ENCODE measurements at regions not wholly inside any gene's neighbourhood (a gene's known extent, or its start where the extent isn't known, plus 50 kb on each side); places are given as distances from the start of the nearest gene placed in this dataset.
"Not testable (repeated sequence)": the region's sequence is repeated elsewhere in the genome, so short reads cannot be mapped to it uniquely, and the experiment has no call there.

DNA sequence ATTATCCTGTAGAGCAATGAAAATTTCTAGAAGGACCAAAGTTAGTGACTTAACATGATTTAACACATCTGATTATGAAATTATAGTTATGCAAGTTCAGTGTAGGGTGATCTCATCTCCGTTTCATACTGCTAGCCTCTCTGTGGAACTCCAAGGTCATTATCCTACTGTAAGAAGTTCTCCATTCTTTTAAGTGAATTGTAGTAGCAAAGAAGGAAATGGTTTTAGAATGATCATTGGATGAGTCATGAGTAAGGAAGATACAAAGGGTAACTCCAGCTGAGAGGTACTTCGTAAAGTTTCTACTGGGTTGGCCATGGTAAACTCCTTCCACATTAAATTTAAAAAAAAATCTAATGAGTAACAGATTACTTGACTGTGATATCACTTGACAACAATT is 215.0 kb upstream of the GIMD1 start:
- peaks cover 4 to 15% of the 10 kb centered on the region in 2 donors for H3K4me1 ChIP-seq (ENCODE audit: control insufficient read depth in 2 of 2, insufficient read depth in 2 of 2, low read length in 2 of 2)
- no peak overlapping the region for H3K4me3 ChIP-seq (ENCODE audit: low read length in 2 of 2)
- no peaks in the 10 kb centered on the region for H3K27me3 ChIP-seq (ENCODE audit: control insufficient read depth in 2 of 2, insufficient read depth in 2 of 2, low read length in 2 of 2)
- no peak overlapping the region for H3K9ac ChIP-seq (ENCODE audit: low read depth in 1 of 2, low read length in 2 of 2)
- H3K27ac ChIP-seq (ENCODE audit: low read depth in 2 of 2, low read length in 2 of 2): peak overlapping the region in 1 of 2 donors; percentile 61
- no peaks in the 10 kb centered on the region for H3K36me3 ChIP-seq (ENCODE audit: control insufficient read depth in 2 of 2, insufficient read depth in 2 of 2, low read length in 2 of 2)
- no peaks in the 10 kb centered on the region for H3K9me3 ChIP-seq (ENCODE audit: control insufficient read depth in 2 of 2, low read length in 2 of 2)

DNA sequence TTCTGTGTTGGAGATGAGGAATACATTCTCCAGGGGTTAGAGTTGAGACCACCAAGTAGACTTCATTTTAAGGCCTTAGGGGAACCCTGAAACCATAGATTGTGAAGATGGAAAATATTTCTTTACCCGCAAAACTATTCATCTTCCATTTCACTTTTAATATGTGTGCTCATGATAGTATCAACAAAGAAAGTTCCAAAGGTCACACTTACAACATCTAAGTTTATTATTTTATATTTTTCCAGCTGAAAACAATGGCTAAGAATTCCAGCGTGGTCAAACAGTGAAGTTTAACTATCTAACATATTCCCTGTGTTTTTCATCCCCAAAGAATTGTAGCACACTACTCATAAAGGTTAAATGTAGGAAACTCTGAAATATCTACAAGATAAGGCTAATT is 214.5 kb upstream of the GIMD1 start:
- Histone ChIP-seq H3K36me3 (ENCODE audit: control insufficient read depth in 2 of 2, insufficient read depth in 2 of 2, low read length in 2 of 2) (no peaks in the 10 kb centered on the region), H3K4me3 (ENCODE audit: low read length in 2 of 2) (no peak overlapping the region), H3K4me1 (ENCODE audit: control insufficient read depth in 2 of 2, insufficient read depth in 2 of 2, low read length in 2 of 2) (peaks cover 4 to 15% of the 10 kb centered on the region in 2 donors), H3K9ac (ENCODE audit: low read depth in 1 of 2, low read length in 2 of 2) (no peak overlapping the region), H3K27ac (ENCODE audit: low read depth in 2 of 2, low read length in 2 of 2) (peak overlapping the region in 1 of 2 donors; percentile 61), H3K27me3 (ENCODE audit: control insufficient read depth in 2 of 2, insufficient read depth in 2 of 2, low read length in 2 of 2) (no peaks in the 10 kb centered on the region), H3K9me3 (ENCODE audit: control insufficient read depth in 2 of 2, low read length in 2 of 2) (no peaks in the 10 kb centered on the region)

- no peaks in the 10 kb centered on the region for H3K9me3 ChIP-seq (ENCODE audit: control insufficient read depth in 2 of 2, low read length in 2 of 2)
- H3K4me1 ChIP-seq (ENCODE audit: control insufficient read depth in 2 of 2, insufficient read depth in 2 of 2, low read length in 2 of 2): peaks cover 4 to 12% of the 10 kb centered on the region in 2 donors
- no peak overlapping the region for H3K27ac ChIP-seq (ENCODE audit: low read depth in 2 of 2, low read length in 2 of 2)
- H3K36me3 ChIP-seq (ENCODE audit: control insufficient read depth in 2 of 2, insufficient read depth in 2 of 2, low read length in 2 of 2): no peaks in the 10 kb centered on the region
- no peak overlapping the region for H3K9ac ChIP-seq (ENCODE audit: low read depth in 1 of 2, low read length in 2 of 2)
- no peaks in the 10 kb centered on the region for H3K27me3 ChIP-seq (ENCODE audit: control insufficient read depth in 2 of 2, insufficient read depth in 2 of 2, low read length in 2 of 2)
- no peak overlapping the region for H3K4me3 ChIP-seq (ENCODE audit: low read length in 2 of 2)
Measured at GRCh38 chr4:106582103-106582502, 213.5 kb upstream of the GIMD1 start.

GRCh38 chr4:106579236-106579635 is 210.7 kb upstream of the GIMD1 start:
- H3K9ac ChIP-seq (ENCODE audit: low read depth in 1 of 2, low read length in 2 of 2): no peak overlapping the region
- no peaks in the 10 kb centered on the region for H3K9me3 ChIP-seq (ENCODE audit: control insufficient read depth in 2 of 2, low read length in 2 of 2)
- H3K4me1 ChIP-seq (ENCODE audit: control insufficient read depth in 2 of 2, insufficient read depth in 2 of 2, low read length in 2 of 2): peaks cover 4 to 8% of the 10 kb centered on the region in 2 donors
- no peak overlapping the region for H3K4me3 ChIP-seq (ENCODE audit: low read length in 2 of 2)
- no peaks in the 10 kb centered on the region for H3K27me3 ChIP-seq (ENCODE audit: control insufficient read depth in 2 of 2, insufficient read depth in 2 of 2, low read length in 2 of 2)
- no peaks in the 10 kb centered on the region for H3K36me3 ChIP-seq (ENCODE audit: control insufficient read depth in 2 of 2, insufficient read depth in 2 of 2, low read length in 2 of 2)
- no peak overlapping the region for H3K27ac ChIP-seq (ENCODE audit: low read depth in 2 of 2, low read length in 2 of 2)

- no peak overlapping the region for H3K4me3 ChIP-seq (ENCODE audit: low read length in 2 of 2)
- no peaks in the 10 kb centered on the region for H3K4me1 ChIP-seq (ENCODE audit: control insufficient read depth in 2 of 2, insufficient read depth in 2 of 2, low read length in 2 of 2)
- H3K9ac ChIP-seq (ENCODE audit: low read depth in 1 of 2, low read length in 2 of 2): no peak overlapping the region
- no peaks in the 10 kb centered on the region for H3K9me3 ChIP-seq (ENCODE audit: control insufficient read depth in 2 of 2, low read length in 2 of 2)
- no peaks in the 10 kb centered on the region for H3K36me3 ChIP-seq (ENCODE audit: control insufficient read depth in 2 of 2, insufficient read depth in 2 of 2, low read length in 2 of 2)
- no peak overlapping the region for H3K27ac ChIP-seq (ENCODE audit: low read depth in 2 of 2, low read length in 2 of 2)
- H3K27me3 ChIP-seq (ENCODE audit: control insufficient read depth in 2 of 2, insufficient read depth in 2 of 2, low read length in 2 of 2): no peaks in the 10 kb centered on the region
Measured at GRCh38 chr4:106569146-106570031, 200.8 kb upstream of the GIMD1 start.

GRCh38 chr4:106565727-106566126 is 197.1 kb upstream of the GIMD1 start:
- no peak overlapping the region for H3K9ac ChIP-seq (ENCODE audit: low read depth in 1 of 2, low read length in 2 of 2)
- no peaks in the 10 kb centered on the region for H3K4me1 ChIP-seq (ENCODE audit: control insufficient read depth in 2 of 2, insufficient read depth in 2 of 2, low read length in 2 of 2)
- H3K27me3 ChIP-seq (ENCODE audit: control insufficient read depth in 2 of 2, insufficient read depth in 2 of 2, low read length in 2 of 2): no peaks in the 10 kb centered on the region
- H3K4me3 ChIP-seq (ENCODE audit: low read length in 2 of 2): no peak overlapping the region
- no peak overlapping the region for H3K27ac ChIP-seq (ENCODE audit: low read depth in 2 of 2, low read length in 2 of 2)
- no peaks in the 10 kb centered on the region for H3K9me3 ChIP-seq (ENCODE audit: control insufficient read depth in 2 of 2, low read length in 2 of 2)
- no peaks in the 10 kb centered on the region for H3K36me3 ChIP-seq (ENCODE audit: control insufficient read depth in 2 of 2, insufficient read depth in 2 of 2, low read length in 2 of 2)

DNA sequence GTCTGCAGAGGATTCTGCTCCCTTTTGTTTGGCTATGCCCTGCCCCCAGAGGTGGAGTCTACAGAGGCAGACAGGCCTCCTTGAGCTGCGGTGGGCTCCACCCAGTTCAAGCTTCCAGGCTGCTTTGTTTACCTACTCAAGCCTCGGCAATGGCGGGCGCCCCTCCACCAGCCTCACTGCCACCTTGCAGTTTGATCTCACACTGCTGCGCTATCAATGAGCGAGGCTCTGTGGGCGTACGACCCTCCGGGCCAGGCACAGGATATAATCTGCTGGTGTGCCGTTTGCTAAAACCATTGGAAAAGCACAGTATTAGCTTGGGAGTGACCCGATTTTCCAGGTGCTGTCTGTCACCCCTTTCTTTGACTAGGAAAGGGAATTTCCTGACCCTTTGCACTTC is 195.1 kb upstream of the GIMD1 start:
- H3K4me1 ChIP-seq (ENCODE audit: control insufficient read depth in 2 of 2, insufficient read depth in 2 of 2, low read length in 2 of 2); H3K9me3 ChIP-seq (ENCODE audit: control insufficient read depth in 2 of 2, low read length in 2 of 2); H3K27me3 ChIP-seq (ENCODE audit: control insufficient read depth in 2 of 2, insufficient read depth in 2 of 2, low read length in 2 of 2); H3K4me3 ChIP-seq (ENCODE audit: low read length in 2 of 2); H3K36me3 ChIP-seq (ENCODE audit: control insufficient read depth in 2 of 2, insufficient read depth in 2 of 2, low read length in 2 of 2); H3K9ac ChIP-seq (ENCODE audit: low read depth in 1 of 2, low read length in 2 of 2); H3K27ac ChIP-seq (ENCODE audit: low read depth in 2 of 2, low read length in 2 of 2): not testable (repeated sequence)

- Histone ChIP-seq H3K9me3 (ENCODE audit: control insufficient read depth in 2 of 2, low read length in 2 of 2) (no peaks in the 10 kb centered on the region), H3K4me1 (ENCODE audit: control insufficient read depth in 2 of 2, insufficient read depth in 2 of 2, low read length in 2 of 2) (no peaks in the 10 kb centered on the region), H3K27me3 (ENCODE audit: control insufficient read depth in 2 of 2, insufficient read depth in 2 of 2, low read length in 2 of 2) (no peaks in the 10 kb centered on the region), H3K9ac (ENCODE audit: low read depth in 1 of 2, low read length in 2 of 2) (no peak overlapping the region), H3K4me3 (ENCODE audit: low read length in 2 of 2) (no peak overlapping the region), H3K36me3 (ENCODE audit: control insufficient read depth in 2 of 2, insufficient read depth in 2 of 2, low read length in 2 of 2) (no peaks in the 10 kb centered on the region), H3K27ac (ENCODE audit: low read depth in 2 of 2, low read length in 2 of 2) (no peak overlapping the region)
Measured at GRCh38 chr4:106551724-106552123, 183.1 kb upstream of the GIMD1 start.

- Histone ChIP-seq H3K27ac (ENCODE audit: low read depth in 2 of 2, low read length in 2 of 2) (no peak overlapping the region), H3K9me3 (ENCODE audit: control insufficient read depth in 2 of 2, low read length in 2 of 2) (no peaks in the 10 kb centered on the region), H3K4me1 (ENCODE audit: control insufficient read depth in 2 of 2, insufficient read depth in 2 of 2, low read length in 2 of 2) (no peaks in the 10 kb centered on the region), H3K4me3 (ENCODE audit: low read length in 2 of 2) (no peak overlapping the region), H3K27me3 (ENCODE audit: control insufficient read depth in 2 of 2, insufficient read depth in 2 of 2, low read length in 2 of 2) (no peaks in the 10 kb centered on the region), H3K36me3 (ENCODE audit: control insufficient read depth in 2 of 2, insufficient read depth in 2 of 2, low read length in 2 of 2) (no peaks in the 10 kb centered on the region), H3K9ac (ENCODE audit: low read depth in 1 of 2, low read length in 2 of 2) (no peak overlapping the region)
Measured at GRCh38 chr4:106548446-106549044, 180.0 kb upstream of the GIMD1 start.

DNA sequence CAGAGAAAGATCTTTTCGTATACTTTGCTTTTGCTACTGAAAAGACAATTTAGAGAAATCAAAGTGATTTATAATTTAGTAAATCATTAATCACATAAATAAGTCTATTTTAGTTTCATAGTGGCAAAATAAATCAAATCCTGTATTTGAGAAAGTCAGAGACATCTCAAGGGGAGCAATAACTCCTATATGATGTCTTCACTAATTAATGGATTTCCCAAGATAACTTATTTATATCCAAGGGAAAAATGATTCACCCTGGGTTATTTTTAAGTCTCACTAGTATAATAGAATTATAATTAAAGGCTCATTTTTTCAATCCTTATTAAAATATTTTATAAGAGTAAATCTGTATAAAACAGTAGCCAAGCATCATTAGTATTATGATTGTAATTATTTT is 177.8 kb upstream of the GIMD1 start:
- no peak overlapping the region for H3K9ac ChIP-seq (ENCODE audit: low read depth in 1 of 2, low read length in 2 of 2)
- H3K9me3 ChIP-seq (ENCODE audit: control insufficient read depth in 2 of 2, low read length in 2 of 2): no peaks in the 10 kb centered on the region
- H3K27ac ChIP-seq (ENCODE audit: low read depth in 2 of 2, low read length in 2 of 2): no peak overlapping the region
- no peaks in the 10 kb centered on the region for H3K36me3 ChIP-seq (ENCODE audit: control insufficient read depth in 2 of 2, insufficient read depth in 2 of 2, low read length in 2 of 2)
- H3K4me3 ChIP-seq (ENCODE audit: low read length in 2 of 2): no peak overlapping the region
- H3K27me3 ChIP-seq (ENCODE audit: control insufficient read depth in 2 of 2, insufficient read depth in 2 of 2, low read length in 2 of 2): no peaks in the 10 kb centered on the region
- H3K4me1 ChIP-seq (ENCODE audit: control insufficient read depth in 2 of 2, insufficient read depth in 2 of 2, low read length in 2 of 2): no peaks in the 10 kb centered on the region
